H1 (cell line): ENCODE measurements at regions not wholly inside any gene's neighbourhood (a gene's known extent, or its start where the extent isn't known, plus 50 kb on each side); places are given as distances from the start of the nearest gene placed in this dataset.

ENCODE experiments used
- EGR1 ChIP-seq: IDR thresholded peaks from 2 replicates; pipeline ENCODE4 v1.6.1; 2011; ENCODE audit warnings: low read depth, low read length, borderline replicate concordance
- NRF1 ChIP-seq: IDR thresholded peaks from 2 replicates; pipeline ENCODE4 v1.6.1; 2011; ENCODE audit warnings: mild to moderate bottlenecking, low read depth, low read length, improper control_type of control experiment
- POLR2A ChIP-seq, 2 experiments: IDR thresholded peaks; 1 replicate in 1 of 2; 2 replicates in 1 of 2; pipeline ENCODE4 v1.6.1; 2011; ENCODE audit warnings: low read depth in 2 of 2, low read length in 2 of 2, mild to moderate bottlenecking in 2 of 2; ENCODE audit errors: control extremely low read depth in 1 of 2

- no peak for TF ChIP-seq EGR1
- TF ChIP-seq NRF1, result no peak
- no peak for TF ChIP-seq POLR2A (IDR thresholded peaks at IDR 0.05; ENCODE audit: control extremely low read depth in 1 of 2, low read depth in 2 of 2, low read length in 2 of 2)
Measured at GRCh38 chr2:149650006-149650405, 62.4 kb upstream of the MMADHC start (continued).
